ENCODE measurements at regions not wholly inside any gene's neighbourhood (a gene's known extent, or its start where the extent isn't known, plus 50 kb on each side); places are given as distances from the start of the nearest gene placed in this dataset.
"Not testable (repeated sequence)": the region's sequence is repeated elsewhere in the genome, so short reads cannot be mapped to it uniquely, and the experiment has no call there.

GRCh38 chr4:17436047-17436749, 75.7 kb downstream of the QDPR start:
- DNase-seq (ENCODE audit: low spot score): not testable (repeated sequence)

GRCh38 chr4:17433827-17434226, 78.1 kb downstream of the QDPR start:
- DNase-seq (ENCODE audit: low spot score): no peak

- no peak for DNase-seq (ENCODE audit: low spot score)
Observed at GRCh38 chr4:17427991-17428390, 83.9 kb downstream of the QDPR start.

- no peak for DNase-seq (ENCODE audit: low spot score)
Observed at GRCh38 chr4:17426222-17426621, 85.7 kb downstream of the QDPR start.

GRCh38 chr4:17418010-17418409, 93.9 kb downstream of the QDPR start:
- DNase-seq (ENCODE audit: low spot score): no peak

GRCh38 chr4:17414392-17414791, 97.5 kb downstream of the QDPR start:
- DNase-seq (ENCODE audit: low spot score): no peak

- DNase-seq (ENCODE audit: low spot score): no peak
Observed at GRCh38 chr4:17400686-17401085, 111.2 kb downstream of the QDPR start.

GRCh38 chr4:17398805-17399204, 113.1 kb downstream of the QDPR start:
- no peak for DNase-seq (ENCODE audit: low spot score)

GRCh38 chr4:17398035-17398434, 113.9 kb downstream of the QDPR start:
- DNase-seq (ENCODE audit: low spot score): no peak

GRCh38 chr4:17397611-17398010, 114.3 kb downstream of the QDPR start:
- DNase-seq (ENCODE audit: low spot score): no peak

GRCh38 chr4:17385403-17385802, 126.5 kb downstream of the QDPR start:
- no peak for DNase-seq (ENCODE audit: low spot score)

- no peak for DNase-seq (ENCODE audit: low spot score)
Observed at GRCh38 chr4:17380347-17380746, 131.5 kb downstream of the QDPR start.

- DNase-seq (ENCODE audit: low spot score): no peak
Observed at GRCh38 chr4:17376205-17376604, 135.7 kb downstream of the QDPR start.

GRCh38 chr4:17373666-17374065, 138.2 kb downstream of the QDPR start:
- DNase-seq (ENCODE audit: low spot score): no peak

- DNase-seq (ENCODE audit: low spot score): no peak
Observed at GRCh38 chr4:17370818-17371217, 141.1 kb downstream of the QDPR start.

GRCh38 chr4:17368408-17368807, 143.5 kb downstream of the QDPR start:
- DNase-seq (ENCODE audit: low spot score): no peak

- no peak for DNase-seq (ENCODE audit: low spot score)
Observed at GRCh38 chr4:17367201-17367600, 144.7 kb downstream of the QDPR start.

- DNase-seq (ENCODE audit: low spot score): no peak
Observed at GRCh38 chr4:17366496-17366895, 145.4 kb downstream of the QDPR start.

- DNase-seq (ENCODE audit: low spot score): no peak
Observed at GRCh38 chr4:17362430-17362829, 149.5 kb downstream of the QDPR start.

GRCh38 chr4:17358241-17358640, 153.6 kb downstream of the QDPR start:
- no peak for DNase-seq (ENCODE audit: low spot score)

- DNase-seq (ENCODE audit: low spot score): no peak
Observed at GRCh38 chr4:17356926-17357325, 155.0 kb downstream of the QDPR start.

- no peak for DNase-seq (ENCODE audit: low spot score)
Observed at GRCh38 chr4:17352357-17352756, 159.5 kb downstream of the QDPR start.

GRCh38 chr4:17347445-17347844, 164.4 kb downstream of the QDPR start:
- peak; percentile 8 for DNase-seq (ENCODE audit: low spot score)

- no peak for DNase-seq (ENCODE audit: low spot score)
Observed at GRCh38 chr4:17339376-17339775, 172.5 kb downstream of the QDPR start.
